B cell (primary cell): ENCODE measurements at regions not wholly inside any gene's neighbourhood (a gene's known extent, or its start where the extent isn't known, plus 50 kb on each side); places are given as distances from the start of the nearest gene placed in this dataset.

Source experiments
- ATAC-seq: fragments of 200-7000 bp; cut with Tn5 transposase; one replicate; pipeline ENCODE4 v1.10.0; 2021; ENCODE audit warnings: low read depth, mild to moderate bottlenecking, moderate number of reproducible peaks, moderate library complexity
- CTCF ChIA-PET: fragments of 350-600 bp; sonication (Branson Sonifier 250); formaldehyde crosslinking; loops from one replicate; lab custom pipeline; 2021; ENCODE audit warnings: antibody characterized with exemption, inconsistent platforms; lab: Charles Lee
- POLR2A ChIA-PET: fragments of 350-600 bp; sonication (Branson Sonifier 250); formaldehyde crosslinking; loops from one replicate; lab custom pipeline; 2021; ENCODE audit warnings: antibody characterized with exemption; lab: Charles Lee
- DNase-seq: peaks from one replicate; pipeline ENCODE4 v3.0.0; 2013
- H2AFZ ChIP-seq: 2 replicates; pipeline ENCODE4 v1.6.1; 2012; ENCODE audit warnings: mild to moderate bottlenecking, low read depth, low read length; ENCODE audit not compliant: insufficient read depth, poor library complexity, severe bottlenecking
- H3K27ac ChIP-seq, 2 donors: 1 replicate in 1 of 2; 2 replicates in 1 of 2; pipeline ENCODE4 v1.5.1; 2012 to 2013; ENCODE audit warnings: low read length in 2 of 2, mild to moderate bottlenecking in 2 of 2, moderate library complexity in 1 of 2
- H3K27me3 ChIP-seq, 4 experiments: fragments of 200-600 bp in 1 of 4; sonication (generic) in 1 of 4; replicated peaks in 1 of 4; 1 replicate in 2 of 4; 2 replicates in 2 of 4; pipeline versions ENCODE4 v1.6.1 to v1.7.0; 2013 to 2016; ENCODE audit warnings: low read length in 3 of 4, mild to moderate bottlenecking in 2 of 4, mixed read lengths in 1 of 4, moderate library complexity in 1 of 4; ENCODE audit not compliant: insufficient read depth in 4 of 4, control insufficient read depth in 3 of 4; ENCODE audit errors: control extremely low read depth in 1 of 4
- H3K36me3 ChIP-seq, 2 experiments: replicated peaks in 1 of 2; 1 replicate in 1 of 2; 2 replicates in 1 of 2; pipeline versions ENCODE4 v1.6.1 to v1.7.1; 2013; ENCODE audit warnings: low read length in 1 of 2; ENCODE audit not compliant: insufficient read depth in 2 of 2, control insufficient read depth in 1 of 2; ENCODE audit errors: control extremely low read depth in 1 of 2, extremely low read depth in 1 of 2
- H3K4me1 ChIP-seq, 2 donors: fragments of 200-600 bp in 1 of 2; sonication (generic) in 1 of 2; 1 replicate in 1 of 2; 2 replicates in 1 of 2; pipeline versions ENCODE4 v1.5.1 to v1.6.1; 2013 to 2017; ENCODE audit warnings: low read length in 2 of 2; ENCODE audit not compliant: control insufficient read depth in 2 of 2, insufficient read depth in 2 of 2
- H3K4me2 ChIP-seq: replicated peaks from 2 replicates; pipeline ENCODE3; 2012; ENCODE audit warnings: mild to moderate bottlenecking, low read depth, low read length; ENCODE audit not compliant: poor library complexity, severe bottlenecking
- H3K4me3 ChIP-seq, 5 experiments: fragments of 200-600 bp in 1 of 5; sonication (generic) in 1 of 5; 1 replicate in 3 of 5; 2 replicates in 2 of 5; pipeline versions ENCODE4 v1.5.1 to v1.7.0; 2011 to 2016; ENCODE audit warnings: low read length in 4 of 5, mild to moderate bottlenecking in 4 of 5, low read depth in 2 of 5, control low read depth in 1 of 5, moderate library complexity in 1 of 5; ENCODE audit not compliant: insufficient read depth in 1 of 5; ENCODE audit errors: control extremely low read depth in 1 of 5, extremely low read depth in 1 of 5
- H3K79me2 ChIP-seq: fragments of 200-600 bp; sonication (generic); one replicate; pipeline ENCODE4 v1.6.0; 2016; ENCODE audit warnings: low read length; ENCODE audit not compliant: control insufficient read depth, insufficient read depth
- H3K9ac ChIP-seq: fragments of 200-600 bp; sonication (generic); 2 replicates; pipeline ENCODE4 v1.6.1; 2017; ENCODE audit warnings: mild to moderate bottlenecking, low read length, moderate library complexity
- H3K9me3 ChIP-seq, 3 donors: one replicate each; pipeline versions ENCODE4 v1.6.1 to v1.7.1; 2013; ENCODE audit warnings: low read length in 2 of 3; ENCODE audit not compliant: control insufficient read depth in 2 of 3, insufficient read depth in 1 of 3; ENCODE audit errors: control extremely low read depth in 1 of 3
- H4K20me1 ChIP-seq: 2 replicates; pipeline ENCODE4 v1.6.0; 2012; ENCODE audit warnings: mild to moderate bottlenecking, low read length; ENCODE audit not compliant: insufficient read depth, control insufficient read depth, poor library complexity, severe bottlenecking
- H3K27ac Mint-ChIP-seq: one replicate; pipeline ENCODE4 v1.8.0; 2021; ENCODE audit warnings: mixed read lengths
- H3K27me3 Mint-ChIP-seq: one replicate; pipeline ENCODE4 v1.8.0; 2021; ENCODE audit warnings: mixed read lengths
- H3K4me1 Mint-ChIP-seq: one replicate; pipeline ENCODE4 v1.8.0; 2021; ENCODE audit warnings: mixed read lengths
- H3K4me3 Mint-ChIP-seq: one replicate; pipeline ENCODE4 v1.8.0; 2021; ENCODE audit warnings: mixed read lengths
- H3K9me3 Mint-ChIP-seq: one replicate; pipeline ENCODE4 v1.8.0; 2022; ENCODE audit warnings: mixed read lengths; ENCODE audit not compliant: insufficient read depth
- CTCF ChIP-seq: fragments of 200-600 bp; IDR thresholded peaks from one replicate; pipeline ENCODE4 v1.8.0; 2022; ENCODE audit warnings: antibody characterized with exemption, mild to moderate bottlenecking
- EZH2 ChIP-seq: IDR thresholded peaks from 2 replicates; pipeline ENCODE4 v1.6.1; 2012; ENCODE audit warnings: borderline replicate concordance, low read depth, mild to moderate bottlenecking, moderate library complexity, low read length; ENCODE audit not compliant: insufficient read depth, poor library complexity, severe bottlenecking
- WGBS: methylation state at CpG from one replicate; pipeline ENCODE4 v1.1.5; 2013; ENCODE audit warnings: missing lambda C conversion rate; ENCODE audit not compliant: insufficient coverage; 5-methylcytosine and 5-hydroxymethylcytosine counted together
- intact Hi-C: fragments of 100-400 bp; cut with micrococcal nuclease; formaldehyde crosslinking; loops from one replicate; pipeline ENCODE4 v1.10.0; 2022

DNA sequence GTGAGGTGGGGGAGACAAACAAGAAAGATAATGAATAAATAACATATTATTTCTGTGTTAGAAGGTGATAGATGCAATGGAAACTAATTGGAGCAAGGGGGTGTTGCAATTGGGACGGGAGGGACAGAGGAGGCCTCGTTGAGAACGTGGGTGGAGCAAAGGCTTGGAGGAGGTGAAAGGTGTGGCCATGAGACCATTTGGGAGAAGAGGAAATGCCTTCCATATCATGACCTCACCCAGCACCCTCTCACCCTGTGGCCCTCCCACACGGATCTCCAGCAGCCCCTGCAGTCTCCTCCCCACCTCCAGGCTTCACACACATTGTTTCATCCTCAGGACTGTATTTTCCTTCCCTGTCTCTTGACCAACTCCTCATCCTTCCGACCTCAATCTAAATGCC lies 85.3 kb upstream of the ARHGAP29 start:
- Histone ChIP-seq H3K4me2 (no peak overlapping the region), H2AFZ (no peak overlapping the region), H3K9me3 (no peaks in the 10 kb centered on the region), H3K79me2 (no peaks in the 10 kb centered on the region), H3K27me3 (peaks cover 0 to 15% (median 2%) of the 10 kb centered on the region in 4 experiments), H3K4me1 (no peaks in the 10 kb centered on the region), H3K4me3 (no peak overlapping the region), H3K9ac (no peak overlapping the region), H4K20me1 (no peaks in the 10 kb centered on the region), H3K36me3 (no peaks in the 10 kb centered on the region), H3K27ac (no peak overlapping the region)
- no peak overlapping the region for H3K27ac Mint-ChIP-seq
- H3K4me1 Mint-ChIP-seq, result no peaks in the 10 kb centered on the region
- ChIA-PET POLR2A (no interaction called here), CTCF (no interaction called here)
- ATAC-seq, result no peak
- DNase-seq, result no peak
- WGBS, result 100% methylated on average over 2 of the region's 5 CpGs
- peaks cover 58% of the 10 kb centered on the region for H3K27me3 Mint-ChIP-seq
- TF ChIP-seq CTCF (no peak), EZH2 (no peak)
- intact Hi-C loops, result no loop called here
- H3K9me3 Mint-ChIP-seq, result no peaks in the 10 kb centered on the region
- H3K4me3 Mint-ChIP-seq, result no peak overlapping the region

- Mint-ChIP-seq H3K9me3 (no peaks in the 10 kb centered on the region), H3K4me3 (no peak overlapping the region), H3K27me3 (peaks cover 55% of the 10 kb centered on the region), H3K27ac (no peak overlapping the region), H3K4me1 (no peaks in the 10 kb centered on the region)
- intact Hi-C loops, result no loop called here
- no peaks in the 10 kb centered on the region for H4K20me1 ChIP-seq
- no peaks in the 10 kb centered on the region for H3K79me2 ChIP-seq
- no peaks in the 10 kb centered on the region for H3K9me3 ChIP-seq
- peaks cover 0 to 10% (median 2%) of the 10 kb centered on the region in 4 experiments for H3K27me3 ChIP-seq
- H3K9ac ChIP-seq, result no peak overlapping the region
- no peak overlapping the region for H3K27ac ChIP-seq
- WGBS, result 100% methylated on average over 1 of the region's 3 CpGs
- CTCF ChIA-PET, result no interaction called here
- POLR2A ChIA-PET, result no interaction called here
- TF ChIP-seq EZH2, result no peak
- TF ChIP-seq CTCF, result no peak
- no peaks in the 10 kb centered on the region for H3K4me1 ChIP-seq
- no peak overlapping the region for H3K4me2 ChIP-seq
- H2AFZ ChIP-seq, result no peak overlapping the region
- ATAC-seq, result no peak
- H3K4me3 ChIP-seq, result no peak overlapping the region
- no peaks in the 10 kb centered on the region for H3K36me3 ChIP-seq
- DNase-seq, result no peak
Observed at GRCh38 chr1:94321662-94322061, 84.3 kb upstream of the ARHGAP29 start.
